ENCODE measurements at regions not wholly inside any gene's neighbourhood (a gene's known extent, or its start where the extent isn't known, plus 50 kb on each side); places are given as distances from the start of the nearest gene placed in this dataset.

DNA sequence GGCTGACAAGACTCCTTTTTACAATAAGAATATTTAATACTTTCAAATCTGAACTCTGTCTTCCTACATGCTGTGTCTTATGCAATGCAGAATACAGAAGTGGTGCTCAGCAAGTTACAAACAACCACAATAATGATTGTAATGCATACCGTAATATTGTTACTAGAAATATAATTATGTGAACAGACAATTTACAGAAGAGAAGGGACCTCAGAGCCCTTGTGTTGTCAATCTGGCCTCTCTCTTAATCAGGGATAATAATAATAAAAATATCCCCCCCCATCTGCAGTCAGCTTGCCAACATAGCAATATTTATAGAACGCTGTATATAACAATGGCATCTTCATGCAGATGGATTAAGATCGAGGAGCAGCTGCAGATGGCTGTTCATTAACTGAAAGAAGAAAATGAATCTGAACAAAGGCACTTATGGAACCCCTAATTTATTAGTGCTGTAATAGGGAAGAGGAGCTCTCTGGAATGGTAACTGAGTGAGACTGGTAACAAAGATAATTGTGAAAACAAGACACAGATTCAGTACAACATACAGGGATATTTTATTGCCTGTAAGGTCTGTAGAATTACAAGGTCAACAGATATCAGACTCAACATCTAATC, 106.3 kb downstream of the TMEM26 start:
- Histone ChIP-seq H3K9me3 (no peaks in the 10 kb centered on the region), H3K36me3 (no peaks in the 10 kb centered on the region), H3K4me1 (peaks cover 0 to 6% (median 5%) of the 10 kb centered on the region in 3 donors), H3K27ac (no peak overlapping the region), H3K4me3 (no peak overlapping the region), H3K27me3 (no peaks in the 10 kb centered on the region)
- TF ChIP-seq, protein P1, sequence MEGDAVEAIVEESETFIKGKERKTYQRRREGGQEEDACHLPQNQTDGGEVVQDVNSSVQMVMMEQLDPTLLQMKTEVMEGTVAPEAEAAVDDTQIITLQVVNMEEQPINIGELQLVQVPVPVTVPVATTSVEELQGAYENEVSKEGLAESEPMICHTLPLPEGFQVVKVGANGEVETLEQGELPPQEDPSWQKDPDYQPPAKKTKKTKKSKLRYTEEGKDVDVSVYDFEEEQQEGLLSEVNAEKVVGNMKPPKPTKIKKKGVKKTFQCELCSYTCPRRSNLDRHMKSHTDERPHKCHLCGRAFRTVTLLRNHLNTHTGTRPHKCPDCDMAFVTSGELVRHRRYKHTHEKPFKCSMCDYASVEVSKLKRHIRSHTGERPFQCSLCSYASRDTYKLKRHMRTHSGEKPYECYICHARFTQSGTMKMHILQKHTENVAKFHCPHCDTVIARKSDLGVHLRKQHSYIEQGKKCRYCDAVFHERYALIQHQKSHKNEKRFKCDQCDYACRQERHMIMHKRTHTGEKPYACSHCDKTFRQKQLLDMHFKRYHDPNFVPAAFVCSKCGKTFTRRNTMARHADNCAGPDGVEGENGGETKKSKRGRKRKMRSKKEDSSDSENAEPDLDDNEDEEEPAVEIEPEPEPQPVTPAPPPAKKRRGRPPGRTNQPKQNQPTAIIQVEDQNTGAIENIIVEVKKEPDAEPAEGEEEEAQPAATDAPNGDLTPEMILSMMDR (IDR thresholded peaks at IDR 0.05): no peak
- ATAC-seq (no peak), FAIRE-seq (no peak), DNase-seq (no peak)
- 80 to 82% methylated on average over 3 of the region's 3 CpGs for WGBS, 2 donors
- intact Hi-C loops (cut with DNase I): no loop called here

DNA sequence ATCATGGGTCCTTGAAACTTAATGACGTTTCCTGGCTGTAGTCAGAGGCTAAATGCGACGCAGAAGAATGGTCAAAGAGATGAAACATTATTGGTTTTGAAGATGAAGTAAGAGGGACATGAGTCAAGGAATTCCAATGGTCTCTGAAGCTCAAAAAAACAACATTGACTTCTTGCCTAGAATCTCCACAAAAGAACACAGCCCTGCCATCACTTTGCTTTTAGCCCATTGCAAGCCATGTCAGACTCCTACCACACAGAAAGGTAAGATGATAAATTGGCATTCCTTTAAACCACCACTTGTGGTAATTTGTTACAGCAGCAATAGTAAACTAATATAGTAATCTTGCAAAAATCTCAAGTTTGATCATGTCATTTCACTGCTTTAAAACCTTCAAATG, 109.4 kb downstream of the TMEM26 start:
- no peaks in the 10 kb centered on the region for H3K27me3 ChIP-seq
- TF ChIP-seq, protein P1 (IDR thresholded peaks at IDR 0.05): no peak
- ATAC-seq (no peak), DNase-seq (no peak), FAIRE-seq (no peak)
- H3K27ac ChIP-seq: no peak overlapping the region
- intact Hi-C loops (cut with DNase I): no loop called here
- no peaks in the 10 kb centered on the region for H3K36me3 ChIP-seq
- no peaks in the 10 kb centered on the region for H3K4me1 ChIP-seq
- 40 to 55% methylated on average over 3 of the region's 3 CpGs for WGBS, 2 donors
- H3K4me3 ChIP-seq: no peak overlapping the region
- H3K9me3 ChIP-seq: no peaks in the 10 kb centered on the region

DNA sequence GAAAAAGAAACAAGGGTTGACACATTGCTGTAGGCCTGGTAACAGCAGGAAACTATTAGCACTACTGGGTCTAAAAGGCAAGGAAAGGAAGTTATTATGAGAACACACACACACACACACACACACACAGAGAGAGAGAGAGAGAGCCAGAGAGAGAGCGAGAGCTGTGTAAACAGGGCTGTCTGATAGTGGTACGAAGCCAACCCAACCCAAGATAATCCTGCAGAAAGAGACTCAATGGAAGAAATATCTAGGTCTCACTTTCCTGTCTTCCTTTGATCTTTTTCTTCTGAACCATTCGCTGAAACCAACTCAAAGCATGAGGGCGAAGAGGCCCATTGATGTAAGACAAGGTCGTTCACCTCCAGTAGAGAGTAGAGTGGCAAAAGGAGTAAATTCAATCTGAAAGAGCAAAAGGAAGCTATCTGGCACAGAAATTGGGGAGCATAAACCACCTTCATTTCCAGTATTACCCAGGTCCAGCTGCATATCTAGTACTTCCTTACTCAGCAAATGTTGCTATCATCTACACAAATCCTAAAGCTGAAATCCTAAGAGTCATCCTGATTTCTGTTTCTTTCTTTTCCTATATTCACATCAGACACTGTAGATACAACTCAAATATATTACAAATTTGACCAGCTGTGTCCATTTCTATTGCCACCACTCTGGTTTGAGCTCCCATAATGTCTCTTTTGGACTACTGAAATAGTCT, 110.2 kb downstream of the TMEM26 start:
- Histone ChIP-seq H3K27ac (no peak overlapping the region), H3K9me3 (no peaks in the 10 kb centered on the region), H3K4me1 (no peaks in the 10 kb centered on the region), H3K27me3 (no peaks in the 10 kb centered on the region), H3K36me3 (no peaks in the 10 kb centered on the region), H3K4me3 (no peak overlapping the region)
- 56 to 68% methylated on average over 4 to 5 of the region's 5 CpGs for WGBS, 2 donors
- DNase-seq: peak in 2 of 6 donors; percentile 12 to 27
- peak; percentile 45 to 89 (median 70) for ATAC-seq
- no peak for FAIRE-seq
- TF ChIP-seq, protein P1 (IDR thresholded peaks at IDR 0.05): no peak
- intact Hi-C loops (cut with DNase I): no loop called here

DNA sequence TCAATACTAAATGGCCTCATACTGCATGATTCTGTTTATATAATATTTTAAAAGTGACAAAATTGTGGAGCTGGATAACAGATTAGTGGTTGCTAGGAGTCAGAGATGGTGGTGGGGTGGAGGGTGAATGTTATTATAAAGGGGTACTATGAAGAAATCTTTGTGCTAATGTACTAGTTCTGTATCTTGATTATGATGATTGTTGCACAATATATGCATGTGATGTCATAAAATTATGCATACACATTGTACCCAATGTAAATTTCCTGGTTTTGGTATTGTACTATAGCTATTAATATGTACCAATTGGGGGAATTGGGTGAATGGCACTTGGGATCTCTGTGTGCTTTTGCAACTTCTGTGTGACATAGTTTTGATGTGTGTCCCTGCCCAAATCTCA, 112.2 kb downstream of the TMEM26 start:
- Histone ChIP-seq H3K36me3 (no peaks in the 10 kb centered on the region), H3K27me3 (no peaks in the 10 kb centered on the region), H3K4me3 (no peak overlapping the region), H3K9me3 (no peaks in the 10 kb centered on the region), H3K4me1 (no peaks in the 10 kb centered on the region), H3K27ac (no peak overlapping the region)
- intact Hi-C loops (cut with DNase I): no loop called here
- TF ChIP-seq, protein P1 (IDR thresholded peaks at IDR 0.05): no peak
- FAIRE-seq (no peak), ATAC-seq (no peak), DNase-seq (no peak)

DNA sequence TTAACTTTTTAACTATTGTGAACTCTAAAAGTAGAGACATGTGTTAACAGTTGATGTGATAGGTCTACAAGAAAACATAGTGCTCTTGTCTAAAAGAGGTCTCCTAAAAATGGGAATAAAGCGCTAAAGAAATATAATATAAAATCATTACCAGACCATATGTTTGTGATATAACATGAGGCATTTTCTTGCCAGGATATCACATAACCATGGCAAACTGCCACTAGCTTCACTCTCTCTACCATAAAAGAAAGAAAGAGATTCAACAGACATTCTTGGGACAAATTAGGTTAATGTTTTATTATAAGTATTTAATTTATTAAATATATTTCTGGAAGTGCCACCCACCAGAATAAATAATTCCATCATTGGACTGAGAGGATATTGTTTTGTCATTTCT, 115.0 kb downstream of the TMEM26 start:
- Histone ChIP-seq H3K27me3 (no peaks in the 10 kb centered on the region), H3K9me3 (no peaks in the 10 kb centered on the region), H3K27ac (no peak overlapping the region), H3K4me3 (no peak overlapping the region), H3K36me3 (no peaks in the 10 kb centered on the region), H3K4me1 (no peaks in the 10 kb centered on the region)
- intact Hi-C loops (cut with DNase I): no loop called here
- WGBS, 2 donors: 89 to 93% methylated on average over 1 of the region's 1 CpG
- FAIRE-seq (no peak), DNase-seq (no peak), ATAC-seq (no peak)
- TF ChIP-seq, protein P1 (IDR thresholded peaks at IDR 0.05): no peak
